ENCODE measurements at regions not wholly inside any gene's neighbourhood (a gene's known extent, or its start where the extent isn't known, plus 50 kb on each side); places are given as distances from the start of the nearest gene placed in this dataset.

DNA sequence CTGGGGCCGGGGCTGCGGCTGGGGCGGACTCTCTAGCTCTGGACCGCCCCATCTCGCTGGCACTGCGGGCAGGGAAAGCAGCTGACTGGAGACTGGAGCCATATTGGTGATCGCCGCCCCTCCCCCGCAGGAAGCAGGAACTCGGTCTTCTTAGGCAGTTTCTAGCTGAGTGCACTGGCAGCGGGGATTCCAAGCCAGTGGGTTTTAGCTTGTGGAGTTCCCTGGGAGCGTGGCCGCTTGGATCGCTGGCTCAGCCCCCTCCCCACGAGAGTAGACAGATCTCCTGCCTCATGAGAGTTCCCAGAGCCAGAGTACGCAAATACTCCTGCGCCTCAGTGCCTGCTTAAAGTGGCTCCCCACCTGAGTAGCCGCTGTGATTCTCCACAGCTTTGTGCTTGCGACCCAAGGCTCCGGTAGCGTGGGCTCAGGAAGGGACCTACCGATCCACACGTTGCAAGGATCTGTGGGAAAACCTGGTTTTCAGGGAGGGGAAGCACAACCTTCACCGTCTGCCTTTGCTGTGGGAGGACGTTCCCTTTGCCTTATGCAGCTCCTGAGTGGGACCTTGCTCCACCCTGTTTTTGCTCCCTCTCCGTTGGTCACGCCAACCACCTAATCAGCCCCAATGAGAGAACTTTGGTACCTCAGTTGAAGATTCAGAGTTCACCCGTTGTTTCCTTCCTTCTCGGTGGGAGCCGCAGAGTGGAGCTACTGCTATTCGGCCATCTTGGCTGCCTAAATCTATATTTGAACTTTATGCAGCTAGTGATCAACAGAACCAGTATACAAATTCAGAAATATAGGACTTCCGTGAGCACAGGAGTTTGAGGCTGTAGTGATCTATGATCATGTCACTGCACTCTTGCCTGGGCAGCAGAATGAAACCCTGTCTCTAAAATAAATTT is 803.9 kb upstream of the PCDH10 start:
- TF ChIP-seq, protein P1, sequence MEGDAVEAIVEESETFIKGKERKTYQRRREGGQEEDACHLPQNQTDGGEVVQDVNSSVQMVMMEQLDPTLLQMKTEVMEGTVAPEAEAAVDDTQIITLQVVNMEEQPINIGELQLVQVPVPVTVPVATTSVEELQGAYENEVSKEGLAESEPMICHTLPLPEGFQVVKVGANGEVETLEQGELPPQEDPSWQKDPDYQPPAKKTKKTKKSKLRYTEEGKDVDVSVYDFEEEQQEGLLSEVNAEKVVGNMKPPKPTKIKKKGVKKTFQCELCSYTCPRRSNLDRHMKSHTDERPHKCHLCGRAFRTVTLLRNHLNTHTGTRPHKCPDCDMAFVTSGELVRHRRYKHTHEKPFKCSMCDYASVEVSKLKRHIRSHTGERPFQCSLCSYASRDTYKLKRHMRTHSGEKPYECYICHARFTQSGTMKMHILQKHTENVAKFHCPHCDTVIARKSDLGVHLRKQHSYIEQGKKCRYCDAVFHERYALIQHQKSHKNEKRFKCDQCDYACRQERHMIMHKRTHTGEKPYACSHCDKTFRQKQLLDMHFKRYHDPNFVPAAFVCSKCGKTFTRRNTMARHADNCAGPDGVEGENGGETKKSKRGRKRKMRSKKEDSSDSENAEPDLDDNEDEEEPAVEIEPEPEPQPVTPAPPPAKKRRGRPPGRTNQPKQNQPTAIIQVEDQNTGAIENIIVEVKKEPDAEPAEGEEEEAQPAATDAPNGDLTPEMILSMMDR (IDR thresholded peaks at IDR 0.05 in 8 of 11, conservative IDR thresholded peaks at IDR 0.05 in 3 of 11), result no peak
- no peak for TF ChIP-seq POLR2AphosphoS5 (IDR thresholded peaks at IDR 0.05)

Measured in spleen (tissue), 7 donors.